PC-9 (cell line): ENCODE measurements at regions not wholly inside any gene's neighbourhood (a gene's known extent, or its start where the extent isn't known, plus 50 kb on each side); places are given as distances from the start of the nearest gene placed in this dataset.

Source experiments
- BruUV-seq: library from RNA; stranded (reverse); fragments of 400-500 nt; replicated peaks from 2 replicates; lab custom pipeline; 2021; lab: Mats Ljungman, UMichigan
- CTCF ChIA-PET: fragments of 300-600 bp; sonication (Branson Sonifier 250); formaldehyde crosslinking; loops from one replicate; lab custom pipeline; 2022; ENCODE audit warnings: antibody characterized with exemption; lab: Charles Lee
- POLR2A ChIA-PET: fragments of 300-600 bp; sonication (Branson Sonifier 250); formaldehyde crosslinking; loops from one replicate; lab custom pipeline; 2022; ENCODE audit warnings: antibody characterized with exemption; ENCODE audit not compliant: unreplicated experiment; lab: Charles Lee
- DNase-seq, 2 experiments: peaks; one replicate each; pipeline versions ENCODE4 v3.0.0 to v3.0.0-alpha.2; 2015 to 2022; ENCODE audit warnings: mixed read lengths in 1 of 2
- H2AFZ ChIP-seq: fragments of 200-600 bp; sonication (generic); 2 replicates; pipeline ENCODE4 v1.8.1; 2017; ENCODE audit warnings: antibody characterized with exemption
- H3F3A ChIP-seq: fragments of 200-600 bp; sonication (generic); 2 replicates; pipeline ENCODE4 v1.8.1; 2017; ENCODE audit warnings: antibody characterized with exemption, mild to moderate bottlenecking, low read depth; ENCODE audit not compliant: insufficient read depth
- H3K27ac ChIP-seq: fragments of 200-600 bp; sonication (generic); 2 replicates; pipeline ENCODE4 v1.6.1; 2016; ENCODE audit warnings: mixed run types
- H3K27me3 ChIP-seq: fragments of 200-600 bp; sonication (generic); 2 replicates; pipeline ENCODE4 v1.6.1; 2016; ENCODE audit warnings: low read depth, mixed run types; ENCODE audit not compliant: insufficient read depth
- H3K36me3 ChIP-seq: fragments of 200-600 bp; sonication (generic); 2 replicates; pipeline ENCODE4 v1.6.1; 2016; ENCODE audit warnings: low read depth, mixed run types
- H3K4me1 ChIP-seq: fragments of 200-600 bp; sonication (generic); replicated peaks from 2 replicates; pipeline ENCODE4 v1.6.1; 2016; ENCODE audit warnings: mixed run types; ENCODE audit not compliant: insufficient read depth
- H3K4me2 ChIP-seq: fragments of 200-600 bp; sonication (generic); 2 replicates; pipeline ENCODE4 v1.6.1; 2017; ENCODE audit warnings: mixed run types
- H3K4me3 ChIP-seq: fragments of 200-600 bp; sonication (generic); 2 replicates; pipeline ENCODE4 v1.6.1; 2016; ENCODE audit warnings: mixed run types
- H3K79me2 ChIP-seq: fragments of 200-600 bp; sonication (generic); 2 replicates; pipeline ENCODE4 v1.6.1; 2017; ENCODE audit warnings: low read depth, mixed run types
- H3K9me2 ChIP-seq: fragments of 200-600 bp; sonication (generic); 2 replicates; pipeline ENCODE4 v1.8.1; 2017; ENCODE audit warnings: mild to moderate bottlenecking; ENCODE audit not compliant: insufficient read depth
- H3K9me3 ChIP-seq: fragments of 200-600 bp; sonication (generic); 2 replicates; pipeline ENCODE4 v1.8.1; 2016; ENCODE audit warnings: low read depth; ENCODE audit not compliant: insufficient read depth
- H4K20me1 ChIP-seq: fragments of 200-600 bp; sonication (generic); 2 replicates; pipeline ENCODE4 v1.8.1; 2017; ENCODE audit not compliant: insufficient read depth
- EZH2 ChIP-seq: fragments of 200-600 bp; sonication (generic); IDR thresholded peaks from 2 replicates; pipeline ENCODE4 v1.8.0; 2017; ENCODE audit warnings: antibody characterized with exemption, low read depth
- intact Hi-C: fragments of 100-400 bp; cut with micrococcal nuclease; formaldehyde crosslinking; loops from one replicate; pipeline ENCODE4 v1.10.0; 2022; ENCODE audit not compliant: unreplicated experiment
- TF ChIP-seq, protein P1 (sequence below): fragments of 200-600 bp; sonication (generic); conservative IDR thresholded peaks from 2 replicates; pipeline ENCODE4 v1.6.1; 2017; ENCODE audit warnings: mixed run types, antibody characterized with exemption, mild to moderate bottlenecking, moderate library complexity

DNA sequence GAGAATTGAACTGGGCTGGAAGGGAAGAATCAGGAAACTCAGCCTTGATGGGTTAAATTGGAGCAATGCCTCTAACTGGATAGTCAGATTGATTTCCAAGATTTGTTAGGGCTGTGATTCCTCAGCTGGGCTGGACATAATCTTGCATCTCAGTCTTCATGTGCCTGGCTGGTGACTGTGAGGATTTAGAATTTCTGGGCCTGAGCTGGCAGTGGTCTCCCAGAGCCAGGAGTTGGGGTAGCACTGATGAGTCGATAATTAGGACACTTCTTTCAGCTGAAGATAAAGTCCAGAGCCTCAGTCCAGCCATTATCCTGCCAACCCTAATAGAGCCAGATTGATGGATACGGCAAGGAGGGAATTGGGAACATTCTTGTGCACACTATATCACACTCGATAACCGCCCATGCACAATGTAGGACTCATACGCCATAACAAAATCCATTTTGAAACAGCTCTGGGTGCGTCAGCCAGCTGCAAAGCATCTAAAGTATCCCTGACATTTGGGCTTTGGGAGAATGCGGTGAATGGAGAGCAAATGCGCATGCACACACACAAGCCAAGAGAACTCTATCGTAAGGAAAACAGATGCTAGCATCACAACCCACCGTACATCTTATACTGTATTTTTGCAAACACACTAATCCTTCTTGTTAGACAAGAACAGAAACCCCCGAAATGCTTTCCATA is 405.1 kb upstream of the KLF4 start:
- H3K9me3 ChIP-seq, result no peaks in the 10 kb centered on the region; the same call in 1 of the 2 replicates
- no peak overlapping the region for H3K27ac ChIP-seq
- ChIA-PET CTCF (no interaction called here), POLR2A (interaction anchor here (0.5 kb wide), 1 partner anchor 167 kb away, joined by 7 read pairs; no protein-coding TSS in a partner anchor)
- H4K20me1 ChIP-seq, result no peaks in the 10 kb centered on the region
- H3K9me2 ChIP-seq, result no peaks in the 10 kb centered on the region
- TF ChIP-seq EZH2, result no peak
- TF ChIP-seq, protein P1, sequence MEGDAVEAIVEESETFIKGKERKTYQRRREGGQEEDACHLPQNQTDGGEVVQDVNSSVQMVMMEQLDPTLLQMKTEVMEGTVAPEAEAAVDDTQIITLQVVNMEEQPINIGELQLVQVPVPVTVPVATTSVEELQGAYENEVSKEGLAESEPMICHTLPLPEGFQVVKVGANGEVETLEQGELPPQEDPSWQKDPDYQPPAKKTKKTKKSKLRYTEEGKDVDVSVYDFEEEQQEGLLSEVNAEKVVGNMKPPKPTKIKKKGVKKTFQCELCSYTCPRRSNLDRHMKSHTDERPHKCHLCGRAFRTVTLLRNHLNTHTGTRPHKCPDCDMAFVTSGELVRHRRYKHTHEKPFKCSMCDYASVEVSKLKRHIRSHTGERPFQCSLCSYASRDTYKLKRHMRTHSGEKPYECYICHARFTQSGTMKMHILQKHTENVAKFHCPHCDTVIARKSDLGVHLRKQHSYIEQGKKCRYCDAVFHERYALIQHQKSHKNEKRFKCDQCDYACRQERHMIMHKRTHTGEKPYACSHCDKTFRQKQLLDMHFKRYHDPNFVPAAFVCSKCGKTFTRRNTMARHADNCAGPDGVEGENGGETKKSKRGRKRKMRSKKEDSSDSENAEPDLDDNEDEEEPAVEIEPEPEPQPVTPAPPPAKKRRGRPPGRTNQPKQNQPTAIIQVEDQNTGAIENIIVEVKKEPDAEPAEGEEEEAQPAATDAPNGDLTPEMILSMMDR, result no peak
- BruUV-seq, result no TSS peak
- no peak for DNase-seq
- H3K4me1 ChIP-seq, result no peaks in the 10 kb centered on the region
- H2AFZ ChIP-seq, result no peak overlapping the region
- 0 out of 2 replicates have a peak, but pooled peaks cover 3% of the 10 kb centered on the region for H3F3A ChIP-seq
- intact Hi-C loops, result no loop called here
- H3K4me3 ChIP-seq, result no peak overlapping the region
- no peaks in the 10 kb centered on the region for H3K36me3 ChIP-seq
- H3K27me3 ChIP-seq, result no peaks in the 10 kb centered on the region
- H3K4me2 ChIP-seq, result no peak overlapping the region
- H3K79me2 ChIP-seq, result no peaks in the 10 kb centered on the region

DNA sequence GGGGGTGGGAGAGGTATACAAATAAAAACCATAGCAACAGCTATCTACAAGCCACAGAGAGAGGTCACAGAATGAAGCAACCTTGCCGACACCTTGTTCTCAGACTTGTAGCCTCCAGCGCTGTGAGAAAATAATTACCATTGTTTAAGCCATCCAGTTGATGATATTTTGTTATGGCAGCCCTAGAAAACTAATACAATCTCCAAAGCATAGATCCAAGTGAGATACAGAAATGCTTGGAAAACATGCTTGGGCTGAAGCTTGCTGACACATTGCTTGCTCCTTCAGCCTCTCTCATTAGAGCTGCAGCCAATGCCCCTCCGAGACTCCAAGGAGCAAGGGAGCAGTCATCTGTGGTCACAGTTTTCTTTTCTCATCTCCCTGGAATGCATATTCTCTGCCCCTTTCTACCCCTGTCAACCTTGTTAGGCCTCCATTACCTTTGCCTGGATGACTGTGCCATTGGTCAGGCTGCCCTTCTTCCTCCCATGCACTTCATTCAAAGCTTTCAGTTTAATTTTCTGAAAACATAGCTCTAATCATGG is 401.4 kb upstream of the KLF4 start:
- DNase-seq, result no peak
- H2AFZ ChIP-seq, result no peak overlapping the region
- POLR2A ChIA-PET, result no interaction called here
- H3K36me3 ChIP-seq, result no peaks in the 10 kb centered on the region
- TF ChIP-seq, protein P1, result no peak
- no peak for TF ChIP-seq EZH2
- no peaks in the 10 kb centered on the region for H3K27me3 ChIP-seq
- no peaks in the 10 kb centered on the region for H3K79me2 ChIP-seq
- no peaks in the 10 kb centered on the region; the same call in 1 of the 2 replicates for H3K9me3 ChIP-seq
- H3K27ac ChIP-seq, result no peak overlapping the region
- 0 out of 2 replicates have a peak, but pooled peaks cover 3% of the 10 kb centered on the region for H3F3A ChIP-seq
- no peak overlapping the region for H3K4me3 ChIP-seq
- BruUV-seq, result no TSS peak
- intact Hi-C loops, result no loop called here
- H4K20me1 ChIP-seq, result no peaks in the 10 kb centered on the region
- no peaks in the 10 kb centered on the region for H3K9me2 ChIP-seq
- no peaks in the 10 kb centered on the region for H3K4me1 ChIP-seq
- H3K4me2 ChIP-seq, result no peak overlapping the region
- CTCF ChIA-PET, result no interaction called here

GRCh38 chr9:107888773-107889227 is 399.2 kb upstream of the KLF4 start:
- Histone ChIP-seq H2AFZ (no peak overlapping the region), H3K36me3 (no peaks in the 10 kb centered on the region), H3K4me3 (no peak overlapping the region), H3K79me2 (no peaks in the 10 kb centered on the region), H3K4me2 (no peak overlapping the region), H3K4me1 (no peaks in the 10 kb centered on the region), H3K9me3 (no peaks in the 10 kb centered on the region; the same call in 1 of the 2 replicates), H4K20me1 (no peaks in the 10 kb centered on the region), H3K27ac (no peak overlapping the region), H3F3A (0 out of 2 replicates have a peak, but pooled peaks cover 3% of the 10 kb centered on the region), H3K27me3 (no peaks in the 10 kb centered on the region), H3K9me2 (no peaks in the 10 kb centered on the region)
- TF ChIP-seq EZH2, result no peak
- TF ChIP-seq, protein P1, result no peak
- DNase-seq, result no peak
- POLR2A ChIA-PET, result no interaction called here
- CTCF ChIA-PET, result no interaction called here
- no TSS peak for BruUV-seq
- intact Hi-C loops, result no loop called here
